ENCODE measurements at regions not wholly inside any gene's neighbourhood (a gene's known extent, or its start where the extent isn't known, plus 50 kb on each side); places are given as distances from the start of the nearest gene placed in this dataset.
"Not testable (repeated sequence)": the region's sequence is repeated elsewhere in the genome, so short reads cannot be mapped to it uniquely, and the experiment has no call there.

- no peak for DNase-seq
Measured at GRCh38 chr5:130710596-130710995, 454.5 kb downstream of the HINT1 start.

GRCh38 chr5:130708754-130709153, 456.3 kb downstream of the HINT1 start:
- no peak for DNase-seq

GRCh38 chr5:130706696-130707095, 458.4 kb downstream of the HINT1 start:
- no peak for DNase-seq

DNA sequence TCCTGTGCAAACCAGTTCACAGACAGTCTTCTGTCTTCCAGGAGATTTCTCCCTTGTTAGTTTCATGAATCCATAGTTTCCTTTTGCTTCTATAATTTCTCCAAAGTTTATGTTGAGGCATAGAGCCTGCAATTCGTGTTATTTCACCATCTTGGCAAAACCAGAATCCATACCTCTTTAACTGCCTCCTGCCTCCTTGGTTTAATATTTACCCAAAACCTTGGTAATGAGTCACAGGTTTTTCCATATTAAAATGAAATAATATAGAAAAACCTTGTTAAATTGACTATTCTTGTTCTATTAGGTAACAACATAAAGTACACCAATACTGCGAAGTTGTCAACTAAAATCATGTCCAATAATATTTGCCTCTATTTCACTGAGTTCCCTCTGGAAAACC, 459.7 kb downstream of the HINT1 start:
- no peak for DNase-seq

DNA sequence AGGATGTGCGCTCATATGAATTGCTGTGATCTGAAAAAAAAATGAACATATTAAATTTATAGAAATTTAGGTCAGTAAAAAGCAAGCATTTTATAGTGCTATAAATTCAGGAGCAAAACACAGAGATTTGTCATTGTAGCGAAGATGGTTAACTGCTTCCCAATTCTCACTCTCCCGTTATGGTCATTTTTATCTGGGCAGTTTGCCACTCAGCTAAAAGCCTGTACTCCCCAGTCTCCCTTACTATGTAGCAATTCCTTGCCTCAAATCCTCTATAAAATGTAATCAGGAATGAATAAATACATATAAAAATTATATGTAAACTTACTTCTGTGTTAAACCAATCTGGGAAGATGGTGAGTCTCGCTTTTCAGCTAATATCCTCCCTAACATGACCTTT, 471.5 kb downstream of the HINT1 start:
- no peak for DNase-seq

- no peak for DNase-seq
Measured at GRCh38 chr5:130692770-130693169, 472.3 kb downstream of the HINT1 start.

GRCh38 chr5:130689831-130690230, 475.2 kb downstream of the HINT1 start:
- DNase-seq, result no peak

DNA sequence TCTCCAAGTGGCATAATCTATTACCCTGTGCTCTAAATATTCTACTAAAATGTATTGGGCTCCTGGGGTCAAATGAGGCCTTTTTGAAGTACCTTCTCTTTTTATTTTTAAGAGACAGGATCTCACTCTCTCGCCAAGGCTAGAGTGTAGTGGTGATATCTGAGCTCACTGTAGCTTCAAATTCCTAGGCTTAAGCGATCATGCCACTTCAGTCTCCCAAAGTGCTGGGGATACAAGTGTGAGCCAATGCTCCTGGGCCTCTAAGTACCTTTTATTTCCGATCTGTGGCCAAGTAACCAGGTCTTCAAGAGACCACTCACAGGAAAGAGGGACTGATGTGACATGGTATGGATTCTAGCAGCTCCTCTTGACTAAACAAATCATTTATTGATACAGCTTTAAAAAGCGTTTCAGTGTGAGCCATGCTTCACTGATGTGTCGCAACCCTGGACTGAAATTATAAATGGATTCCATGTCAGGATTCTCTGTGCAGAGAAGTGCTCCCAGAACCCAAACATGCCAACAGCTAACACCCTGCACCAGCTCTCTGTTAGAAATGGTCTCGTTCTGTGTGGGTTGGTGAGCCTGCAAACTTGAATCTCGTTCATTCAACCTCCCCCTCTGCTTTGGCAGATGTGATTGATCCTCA, 477.8 kb downstream of the HINT1 start:
- no peak for DNase-seq

DNA sequence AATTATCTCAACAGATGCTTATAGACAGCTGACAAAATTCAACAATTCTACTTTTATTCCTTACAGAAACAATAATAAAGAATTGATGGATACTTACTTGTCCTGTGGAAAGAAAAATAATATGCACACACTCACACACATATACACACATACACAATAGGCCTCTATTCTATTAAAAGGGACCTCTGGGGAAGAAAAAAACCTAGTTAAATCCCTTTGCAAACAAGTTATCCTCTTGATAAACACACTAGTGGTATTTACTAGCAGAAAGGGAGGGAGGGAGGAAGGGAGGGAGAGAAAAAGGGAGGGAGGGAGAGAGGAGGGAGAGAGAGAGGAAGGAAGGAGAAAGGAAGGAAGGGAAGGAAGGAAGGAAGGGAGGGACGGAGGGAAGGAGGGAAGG, 486.4 kb downstream of the HINT1 start:
- DNase-seq, result no peak

- DNase-seq, result no peak
Measured at GRCh38 chr5:130666462-130666861, 498.6 kb downstream of the HINT1 start.

DNA sequence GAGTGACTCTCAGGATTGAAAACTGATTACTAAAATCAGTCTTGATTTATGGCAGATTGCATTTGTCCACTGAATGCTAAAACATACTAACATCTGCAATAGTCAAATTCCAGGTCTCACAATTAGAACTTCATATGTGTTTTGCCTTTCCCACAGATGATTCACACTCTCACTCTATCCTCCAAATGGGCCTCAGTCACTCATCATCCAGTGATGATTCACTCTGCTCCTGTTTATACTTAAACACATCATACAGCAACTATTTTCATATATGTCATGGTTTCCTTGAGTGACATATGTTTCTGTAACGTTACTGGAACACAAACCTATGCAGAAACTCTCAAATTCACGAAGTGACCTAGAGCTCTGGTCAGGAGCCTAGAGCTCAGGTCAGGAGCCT, 512.9 kb downstream of the HINT1 start:
- no peak for DNase-seq

- no peak for DNase-seq
Measured at GRCh38 chr5:130651440-130651839, 513.6 kb downstream of the HINT1 start.

DNA sequence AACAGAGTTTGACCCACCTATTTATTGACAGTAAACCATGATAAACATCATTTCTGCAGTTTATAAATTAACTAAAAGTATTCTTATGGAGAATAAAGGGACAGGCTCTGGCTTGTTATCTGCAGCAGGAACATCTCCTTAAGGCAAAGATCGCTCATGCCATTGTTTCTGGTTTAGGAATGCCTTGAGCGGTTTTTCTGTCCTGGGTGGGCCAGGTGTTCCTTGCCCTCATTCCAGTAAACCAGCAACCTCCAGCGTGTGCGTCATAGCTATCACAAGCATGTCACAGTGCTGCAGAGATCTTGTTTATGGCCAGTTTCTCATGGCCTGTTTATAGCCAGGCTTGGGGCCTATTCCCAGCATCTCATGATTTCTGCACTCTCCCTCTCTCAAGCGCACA, 521.7 kb downstream of the HINT1 start:
- no peak for DNase-seq

GRCh38 chr5:130642461-130642860, 522.6 kb downstream of the HINT1 start:
- no peak for DNase-seq

- no peak for DNase-seq
Measured at GRCh38 chr5:130627145-130627544, 537.9 kb downstream of the HINT1 start.

DNA sequence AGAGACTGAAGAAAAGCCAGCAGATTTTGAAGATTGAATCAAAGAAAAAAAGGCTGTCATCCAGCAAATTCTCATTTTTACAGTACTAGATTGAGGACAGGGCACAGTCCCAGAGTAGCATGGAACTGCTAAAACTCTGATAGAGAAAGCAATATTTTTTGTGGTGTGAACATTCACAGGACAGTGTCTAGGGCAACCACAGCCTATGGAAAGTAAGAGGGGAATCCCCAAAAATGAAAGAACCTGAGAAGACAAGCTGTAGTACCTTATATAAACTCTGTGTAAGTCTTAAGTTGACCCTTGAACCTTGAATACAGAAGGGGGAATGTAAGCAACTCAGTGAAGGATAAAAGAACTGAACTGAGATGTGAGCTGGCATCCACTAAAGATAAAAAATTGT, 540.3 kb downstream of the HINT1 start:
- DNase-seq, result no peak

GRCh38 chr5:130616161-130616560, 548.9 kb downstream of the HINT1 start:
- no peak for DNase-seq

- DNase-seq, result no peak
Measured at GRCh38 chr5:130605234-130605633, 559.8 kb downstream of the HINT1 start.

DNA sequence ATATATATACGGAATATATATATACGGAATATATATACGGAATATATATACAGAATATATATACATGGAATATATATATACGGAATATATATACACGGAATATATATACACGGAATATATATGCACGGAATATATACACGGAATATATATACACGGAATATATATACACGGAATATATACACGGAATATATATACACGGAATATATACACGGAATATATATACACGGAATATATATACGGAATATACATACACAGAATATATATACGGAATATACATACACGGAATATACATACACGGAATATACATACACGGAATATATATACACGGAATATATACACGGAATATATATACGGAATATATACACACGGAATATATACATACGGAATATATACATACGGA, 568.4 kb downstream of the HINT1 start:
- DNase-seq, result not testable (repeated sequence)

GRCh38 chr5:130580264-130580663, 584.8 kb downstream of the HINT1 start:
- DNase-seq, result no peak

- no peak for DNase-seq
Measured at GRCh38 chr5:130578354-130578753, 586.7 kb downstream of the HINT1 start.

DNA sequence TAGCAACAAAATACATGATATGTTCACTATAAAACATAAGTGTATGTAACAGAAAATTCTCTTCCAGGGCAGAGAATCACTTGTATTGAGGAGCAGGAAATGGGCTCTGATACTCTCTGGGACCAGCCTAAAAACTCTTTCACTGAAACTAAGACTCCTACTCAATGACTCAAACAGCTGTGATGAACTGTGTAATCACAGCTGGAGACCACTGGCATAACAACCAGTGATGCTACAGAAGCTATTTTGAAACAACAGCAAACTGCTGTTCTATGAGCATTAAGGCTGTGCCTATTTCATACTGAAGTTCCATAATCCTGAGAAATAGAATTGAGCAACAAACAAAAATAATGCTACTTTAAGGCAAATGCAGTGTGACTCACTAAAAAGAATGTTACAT, 594.0 kb downstream of the HINT1 start:
- no peak for DNase-seq

DNA sequence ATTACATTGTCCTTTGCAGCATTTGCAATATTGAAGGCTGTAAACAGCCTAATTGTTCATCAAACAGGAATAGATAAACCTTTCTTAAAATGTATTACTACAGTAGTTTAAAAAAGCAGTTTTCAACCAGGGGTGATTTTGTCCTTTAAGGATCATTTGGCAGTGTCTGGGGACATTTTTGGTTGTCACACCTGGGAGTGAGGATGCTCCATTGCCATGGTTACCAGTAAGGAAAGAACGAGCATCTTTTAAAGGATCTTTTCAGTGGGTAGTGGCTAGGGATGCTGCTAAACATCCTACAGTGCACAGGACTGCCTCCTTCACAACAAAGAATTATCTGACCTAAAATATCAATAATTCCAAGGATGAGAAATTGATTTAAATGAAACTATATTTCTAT, 596.3 kb downstream of the HINT1 start:
- DNase-seq, result no peak

DNA sequence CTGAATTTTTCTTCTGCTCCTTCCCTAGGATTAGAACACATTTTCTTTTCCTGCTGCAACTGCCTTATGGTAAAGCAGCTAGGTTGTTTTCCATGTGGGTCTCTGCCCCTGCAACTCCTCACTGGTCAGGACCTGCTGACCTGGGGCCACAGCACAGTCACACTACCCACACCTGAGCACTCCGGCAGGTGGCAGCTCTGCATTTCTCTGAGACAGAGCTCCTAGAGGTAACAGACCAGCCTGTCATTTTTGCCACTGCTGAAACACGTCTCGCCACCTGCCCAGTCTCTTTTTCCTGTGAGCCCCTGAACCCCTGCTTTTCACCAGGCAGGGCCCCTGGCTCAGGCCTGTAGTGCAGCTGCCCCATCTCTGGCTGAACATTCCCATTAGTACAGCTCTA, 609.6 kb downstream of the HINT1 start:
- no peak for DNase-seq

DNA sequence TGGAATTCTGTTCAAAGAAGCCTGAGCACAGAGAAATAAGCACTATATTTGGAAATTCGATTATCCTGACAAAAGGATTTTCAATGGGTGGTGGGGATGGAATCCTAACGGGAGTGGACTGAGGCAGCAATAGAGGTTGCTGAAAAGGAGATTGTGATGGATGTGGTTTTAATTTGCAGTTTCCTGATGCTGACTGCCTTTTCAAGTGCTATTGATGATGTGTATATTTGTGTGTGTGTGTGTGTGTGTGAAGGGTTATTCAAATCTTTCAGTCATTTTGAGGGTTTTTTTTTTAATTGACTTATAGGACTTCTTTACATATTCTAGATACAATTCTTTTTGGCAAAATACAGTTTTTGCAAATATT, 614.5 kb downstream of the HINT1 start:
- no peak for DNase-seq
